ENCODE measurements at regions not wholly inside any gene's neighbourhood (a gene's known extent, or its start where the extent isn't known, plus 50 kb on each side); places are given as distances from the start of the nearest gene placed in this dataset.

GRCh38 chr9:89849096-89849495 lies 244.3 kb downstream of the GADD45G start:
- TF ChIP-seq CTCF (IDR thresholded peaks at IDR 0.05; ENCODE audit: control extremely low read depth in 1 of 3, insufficient read depth in 1 of 3, low read depth in 1 of 3, low read length in 3 of 3) (no peak), POLR2A (IDR thresholded peaks at IDR 0.05; ENCODE audit: control extremely low read depth in 1 of 2, low read depth in 2 of 2, low read length in 2 of 2) (no peak), EZH2 (IDR thresholded peaks at IDR 0.05; ENCODE audit: low read depth, low read length, severe bottlenecking) (no peak)

All from H1 (cell line).